ENCODE measurements at regions not wholly inside any gene's neighbourhood (a gene's known extent, or its start where the extent isn't known, plus 50 kb on each side); places are given as distances from the start of the nearest gene placed in this dataset.
A peak's percentile ranks its signal among the peaks of the same experiment; 100 is the strongest.
"Not testable (repeated sequence)": the region's sequence is repeated elsewhere in the genome, so short reads cannot be mapped to it uniquely, and the experiment has no call there.

GRCh38 chrX:10469-11458 lies 270.4 kb upstream of the PLCXD1 start:
- not testable (repeated sequence) for DNase-seq (ENCODE audit: low read depth)

- DNase-seq (ENCODE audit: low read depth), result not testable (repeated sequence)
Observed at GRCh38 chrX:13821-14443, 267.2 kb upstream of the PLCXD1 start.

- DNase-seq (ENCODE audit: low read depth), result not testable (repeated sequence)
Observed at GRCh38 chrX:14452-14851, 266.7 kb upstream of the PLCXD1 start.

- DNase-seq (ENCODE audit: low read depth), result peak; percentile 60
Observed at GRCh38 chrX:18768-19454, 262.3 kb upstream of the PLCXD1 start.

- not testable (repeated sequence) for DNase-seq (ENCODE audit: low read depth)
Observed at GRCh38 chrX:19455-19827, 261.7 kb upstream of the PLCXD1 start.

- no peak for DNase-seq (ENCODE audit: low read depth)
Observed at GRCh38 chrX:19912-20571, 261.1 kb upstream of the PLCXD1 start.

- not testable (repeated sequence) for DNase-seq (ENCODE audit: low read depth)
Observed at GRCh38 chrX:24139-24538, 257.0 kb upstream of the PLCXD1 start.

Data from T-helper 22 cell (primary cell).